ENCODE measurements at regions not wholly inside any gene's neighbourhood (a gene's known extent, or its start where the extent isn't known, plus 50 kb on each side); places are given as distances from the start of the nearest gene placed in this dataset.

GRCh38 chr18:77876319-77876865, 626.7 kb downstream of the GALR1 start:
- no peak for DNase-seq (ENCODE audit: unreplicated experiment)
- POLR2A ChIA-PET, result no interaction called here
- no peak for TF ChIP-seq CTCF (IDR thresholded peaks at IDR 0.05; ENCODE audit: unreplicated experiment)
- Mint-ChIP-seq H3K27me3 (ENCODE audit: insufficient read depth, unreplicated experiment) (peaks cover 64% of the 10 kb centered on the region), H3K9me3 (ENCODE audit: unreplicated experiment) (peaks cover 4% of the 10 kb centered on the region), H3K4me1 (ENCODE audit: insufficient read depth, unreplicated experiment) (no peaks in the 10 kb centered on the region), H3K4me3 (ENCODE audit: unreplicated experiment) (no peak overlapping the region), H3K27ac (ENCODE audit: low read depth, unreplicated experiment) (no peak overlapping the region), H3K36me3 (ENCODE audit: insufficient read depth, unreplicated experiment) (no peaks in the 10 kb centered on the region)
- intact Hi-C loops (cut with micrococcal nuclease), result no loop called here
- no TSS peak for BruUV-seq (replicated peaks)
- CTCF ChIA-PET, result interaction anchor here (1.2 kb wide), 1 partner anchor 10 kb away, joined by 3 read pairs; no protein-coding TSS in a partner anchor

GRCh38 chr18:77879829-77880228, 630.2 kb downstream of the GALR1 start:
- Mint-ChIP-seq H3K9me3 (ENCODE audit: unreplicated experiment) (no peaks in the 10 kb centered on the region), H3K36me3 (ENCODE audit: insufficient read depth, unreplicated experiment) (no peaks in the 10 kb centered on the region), H3K27ac (ENCODE audit: low read depth, unreplicated experiment) (no peak overlapping the region), H3K4me1 (ENCODE audit: insufficient read depth, unreplicated experiment) (no peaks in the 10 kb centered on the region), H3K4me3 (ENCODE audit: unreplicated experiment) (no peak overlapping the region), H3K27me3 (ENCODE audit: insufficient read depth, unreplicated experiment) (peaks cover 67% of the 10 kb centered on the region)
- POLR2A ChIA-PET, result no interaction called here
- CTCF ChIA-PET, result no interaction called here
- intact Hi-C loops (cut with micrococcal nuclease), result no loop called here
- no TSS peak for BruUV-seq (replicated peaks)
- DNase-seq (ENCODE audit: unreplicated experiment), result no peak
- no peak for TF ChIP-seq CTCF (IDR thresholded peaks at IDR 0.05; ENCODE audit: unreplicated experiment)

GRCh38 chr18:77884454-77884853, 634.8 kb downstream of the GALR1 start:
- intact Hi-C loops (cut with micrococcal nuclease), result no loop called here
- DNase-seq (ENCODE audit: unreplicated experiment), result no peak
- POLR2A ChIA-PET, result no interaction called here
- no peaks in the 10 kb centered on the region for H3K4me1 Mint-ChIP-seq (ENCODE audit: insufficient read depth, unreplicated experiment)
- no peaks in the 10 kb centered on the region for H3K9me3 Mint-ChIP-seq (ENCODE audit: unreplicated experiment)
- BruUV-seq (replicated peaks), result no TSS peak
- TF ChIP-seq CTCF (IDR thresholded peaks at IDR 0.05; ENCODE audit: unreplicated experiment), result no peak
- no peaks in the 10 kb centered on the region for H3K36me3 Mint-ChIP-seq (ENCODE audit: insufficient read depth, unreplicated experiment)
- H3K27ac Mint-ChIP-seq (ENCODE audit: low read depth, unreplicated experiment), result no peak overlapping the region
- no peak overlapping the region for H3K4me3 Mint-ChIP-seq (ENCODE audit: unreplicated experiment)
- CTCF ChIA-PET, result interaction anchor here (0.6 kb wide), 1 partner anchor 29 kb away, joined by 5 read pairs; no protein-coding TSS in a partner anchor
- H3K27me3 Mint-ChIP-seq (ENCODE audit: insufficient read depth, unreplicated experiment), result peaks cover 53% of the 10 kb centered on the region

GRCh38 chr18:77894060-77894459, 644.4 kb downstream of the GALR1 start:
- H3K27ac Mint-ChIP-seq (ENCODE audit: low read depth, unreplicated experiment), result no peak overlapping the region
- no TSS peak for BruUV-seq (replicated peaks)
- peaks cover 17% of the 10 kb centered on the region for H3K27me3 Mint-ChIP-seq (ENCODE audit: insufficient read depth, unreplicated experiment)
- peaks cover 2% of the 10 kb centered on the region for H3K9me3 Mint-ChIP-seq (ENCODE audit: unreplicated experiment)
- CTCF ChIA-PET, result no interaction called here
- intact Hi-C loops (cut with micrococcal nuclease), result no loop called here
- H3K4me1 Mint-ChIP-seq (ENCODE audit: insufficient read depth, unreplicated experiment), result no peaks in the 10 kb centered on the region
- no peak for DNase-seq (ENCODE audit: unreplicated experiment)
- no peak overlapping the region for H3K4me3 Mint-ChIP-seq (ENCODE audit: unreplicated experiment)
- no peaks in the 10 kb centered on the region for H3K36me3 Mint-ChIP-seq (ENCODE audit: insufficient read depth, unreplicated experiment)
- no peak for TF ChIP-seq CTCF (IDR thresholded peaks at IDR 0.05; ENCODE audit: unreplicated experiment)
- POLR2A ChIA-PET, result no interaction called here

Data from MCF 10A (cell line).